Smooth muscle cell (in vitro differentiated cells): ENCODE measurements at regions not wholly inside any gene's neighbourhood (a gene's known extent, or its start where the extent isn't known, plus 50 kb on each side); places are given as distances from the start of the nearest gene placed in this dataset.

Experiments used
- DNase-seq: peaks from one replicate; lab custom pipeline; 2025; ENCODE audit not compliant: unreplicated experiment; lab: John Stamatoyannopoulos, UW
- H2AFZ ChIP-seq: fragments of 200-600 bp; sonication (generic); 2 replicates; pipeline ENCODE4 v1.6.0; 2016; ENCODE audit warnings: antibody characterized with exemption, low read depth, mild to moderate bottlenecking
- H3F3A ChIP-seq: fragments of 200-600 bp; sonication (generic); 2 replicates; pipeline ENCODE4 v1.6.0; 2017; ENCODE audit warnings: antibody characterized with exemption, low read depth
- H3K27ac ChIP-seq: fragments of 200-600 bp; sonication (generic); 2 replicates; pipeline ENCODE4 v1.5.1; 2016; ENCODE audit warnings: low read depth, mild to moderate bottlenecking
- H3K27me3 ChIP-seq: fragments of 200-600 bp; sonication (generic); 2 replicates; pipeline ENCODE4 v1.6.1; 2016; ENCODE audit warnings: low read depth, mild to moderate bottlenecking
- H3K36me3 ChIP-seq: fragments of 200-600 bp; sonication (generic); 2 replicates; pipeline ENCODE4 v1.5.1; 2016; ENCODE audit warnings: low read depth
- H3K4me1 ChIP-seq: fragments of 200-600 bp; sonication (generic); 2 replicates; pipeline ENCODE4 v1.5.1; 2016; ENCODE audit warnings: low read depth
- H3K4me2 ChIP-seq: fragments of 200-600 bp; sonication (generic); 2 replicates; pipeline ENCODE4 v1.6.0; 2016; ENCODE audit warnings: mild to moderate bottlenecking
- H3K4me3 ChIP-seq: fragments of 200-600 bp; sonication (generic); 2 replicates; pipeline ENCODE4 v1.5.1; 2016; ENCODE audit warnings: mild to moderate bottlenecking
- H3K79me2 ChIP-seq: fragments of 200-600 bp; sonication (generic); 2 replicates; pipeline ENCODE4 v1.6.0; 2016; ENCODE audit warnings: low read depth, mild to moderate bottlenecking
- H3K9ac ChIP-seq: fragments of 200-600 bp; sonication (generic); 2 replicates; pipeline ENCODE4 v1.6.0; 2016; ENCODE audit warnings: low read depth
- H3K9me3 ChIP-seq: fragments of 200-600 bp; sonication (generic); replicated peaks from 2 replicates; pipeline ENCODE4 v1.5.1; 2016; ENCODE audit warnings: low read depth
- H4K20me1 ChIP-seq: fragments of 200-600 bp; sonication (generic); 2 replicates; pipeline ENCODE4 v1.6.0; 2016; ENCODE audit warnings: low read depth
- CTCF ChIP-seq: fragments of 200-600 bp; sonication (generic); IDR thresholded peaks from 2 replicates; pipeline ENCODE4 v1.5.1; 2017; ENCODE audit warnings: borderline replicate concordance, mild to moderate bottlenecking, antibody characterized with exemption; ENCODE audit not compliant: insufficient read depth, poor library complexity, severe bottlenecking
- WGBS: methylation state at CpG from one replicate; pipeline ENCODE4 v1.1.7; 2016; ENCODE audit warnings: low lambda C conversion rate; 5-methylcytosine and 5-hydroxymethylcytosine counted together

- Histone ChIP-seq H3K79me2 (peaks cover 4% of the 10 kb centered on the region), H3K4me1 (peaks cover 18% of the 10 kb centered on the region), H3K27ac (peak overlapping the region; percentile 72), H3K4me3 (peak overlapping the region; percentile 88), H3K4me2 (peak overlapping the region; percentile 95), H3F3A (no peaks in the 10 kb centered on the region), H3K9me3 (no peaks in the 10 kb centered on the region), H2AFZ (peak overlapping the region; percentile 97), H4K20me1 (no peaks in the 10 kb centered on the region), H3K27me3 (peaks cover 15% of the 10 kb centered on the region), H3K36me3 (no peaks in the 10 kb centered on the region), H3K9ac (peak overlapping the region; percentile 59)
- no peak for TF ChIP-seq CTCF
- no peak for DNase-seq
- WGBS = 4% methylated on average over 43 of the region's 49 CpGs
Observed at GRCh38 chr10:50990568-50991455, 83.5 kb upstream of the PRKG1 start.

- DNase-seq = no peak
- peak overlapping the region; percentile 73 for H3K9ac ChIP-seq
- TF ChIP-seq CTCF = no peak
Observed at GRCh38 chr10:50991456-50992355, 82.6 kb upstream of the PRKG1 start.

GRCh38 chr10:50992356-50992901, 81.9 kb upstream of the PRKG1 start:
- WGBS = 18% methylated on average over 14 of the region's 14 CpGs
- no peaks in the 10 kb centered on the region for H3K36me3 ChIP-seq
- H3K27me3 ChIP-seq = peaks cover 15% of the 10 kb centered on the region
- H4K20me1 ChIP-seq = no peaks in the 10 kb centered on the region
- peaks cover 11% of the 10 kb centered on the region for H3K79me2 ChIP-seq
- no peak for TF ChIP-seq CTCF
- no peak for DNase-seq
- H3K9me3 ChIP-seq = no peaks in the 10 kb centered on the region
- peaks cover 18% of the 10 kb centered on the region for H3K4me1 ChIP-seq
- peak overlapping the region; percentile 89 for H2AFZ ChIP-seq
- H3K4me2 ChIP-seq = peak overlapping the region; percentile 95
- H3K9ac ChIP-seq = peak overlapping the region; percentile 73
- H3K4me3 ChIP-seq = peak overlapping the region; percentile 88
- no peaks in the 10 kb centered on the region for H3F3A ChIP-seq
- peak overlapping the region; percentile 82 for H3K27ac ChIP-seq

More at GRCh38 chr10:50991456-50992355, 82.6 kb upstream of the PRKG1 start:
- no peaks in the 10 kb centered on the region for H4K20me1 ChIP-seq
- H3K4me1 ChIP-seq = peaks cover 18% of the 10 kb centered on the region
- H2AFZ ChIP-seq = peak overlapping the region; percentile 97
- no peaks in the 10 kb centered on the region for H3K36me3 ChIP-seq
- peak overlapping the region; percentile 88 for H3K4me3 ChIP-seq
- peaks cover 15% of the 10 kb centered on the region for H3K27me3 ChIP-seq
- WGBS = under 1% methylated on average over 63 of the region's 72 CpGs
- no peaks in the 10 kb centered on the region for H3K9me3 ChIP-seq
- H3K4me2 ChIP-seq = peak overlapping the region; percentile 95
- H3K27ac ChIP-seq = peak overlapping the region; percentile 82
- peaks cover 11% of the 10 kb centered on the region for H3K79me2 ChIP-seq
- H3F3A ChIP-seq = no peaks in the 10 kb centered on the region
